ENCODE measurements at regions not wholly inside any gene's neighbourhood (a gene's known extent, or its start where the extent isn't known, plus 50 kb on each side); places are given as distances from the start of the nearest gene placed in this dataset.

GRCh38 chr11:11681536-11681935, 59.7 kb upstream of the GALNT18 start:
- no TSS peak for BruUV-seq (replicated peaks)
- intact Hi-C loops (cut with micrococcal nuclease; ENCODE audit: unreplicated experiment) (no loop called here), in situ Hi-C loops (cut with HindIII; ENCODE audit: low pct_unique_long_range_greater_than_20kb, low sequenced_read_pairs) (no loop called here)
- CTCF ChIA-PET = no interaction called here
- Histone ChIP-seq H3K27ac (ENCODE audit: low read length) (no peak overlapping the region), H3K9me3 (ENCODE audit: control insufficient read depth, insufficient read depth, low read depth, low read length) (no peaks in the 10 kb centered on the region), H3K4me3 (ENCODE audit: low read depth in 2 of 2, low read length in 2 of 2) (no peak overlapping the region), H3K27me3 (ENCODE audit: control insufficient read depth, insufficient read depth, low read length) (peaks cover 26% of the 10 kb centered on the region), H3K4me1 (ENCODE audit: control insufficient read depth, insufficient read depth, low read length) (no peaks in the 10 kb centered on the region), H3K36me3 (ENCODE audit: control insufficient read depth, insufficient read depth, low read length) (no peaks in the 10 kb centered on the region)
- POLR2A ChIA-PET = no interaction called here
- ATAC-seq = no peak
- no peak for TF ChIP-seq POLR2AphosphoS5 (IDR thresholded peaks at IDR 0.05; ENCODE audit: low read depth, low read length)
- TF ChIP-seq, protein P1, sequence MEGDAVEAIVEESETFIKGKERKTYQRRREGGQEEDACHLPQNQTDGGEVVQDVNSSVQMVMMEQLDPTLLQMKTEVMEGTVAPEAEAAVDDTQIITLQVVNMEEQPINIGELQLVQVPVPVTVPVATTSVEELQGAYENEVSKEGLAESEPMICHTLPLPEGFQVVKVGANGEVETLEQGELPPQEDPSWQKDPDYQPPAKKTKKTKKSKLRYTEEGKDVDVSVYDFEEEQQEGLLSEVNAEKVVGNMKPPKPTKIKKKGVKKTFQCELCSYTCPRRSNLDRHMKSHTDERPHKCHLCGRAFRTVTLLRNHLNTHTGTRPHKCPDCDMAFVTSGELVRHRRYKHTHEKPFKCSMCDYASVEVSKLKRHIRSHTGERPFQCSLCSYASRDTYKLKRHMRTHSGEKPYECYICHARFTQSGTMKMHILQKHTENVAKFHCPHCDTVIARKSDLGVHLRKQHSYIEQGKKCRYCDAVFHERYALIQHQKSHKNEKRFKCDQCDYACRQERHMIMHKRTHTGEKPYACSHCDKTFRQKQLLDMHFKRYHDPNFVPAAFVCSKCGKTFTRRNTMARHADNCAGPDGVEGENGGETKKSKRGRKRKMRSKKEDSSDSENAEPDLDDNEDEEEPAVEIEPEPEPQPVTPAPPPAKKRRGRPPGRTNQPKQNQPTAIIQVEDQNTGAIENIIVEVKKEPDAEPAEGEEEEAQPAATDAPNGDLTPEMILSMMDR (IDR thresholded peaks at IDR 0.05) = no peak
- TF ChIP-seq, protein P2, sequence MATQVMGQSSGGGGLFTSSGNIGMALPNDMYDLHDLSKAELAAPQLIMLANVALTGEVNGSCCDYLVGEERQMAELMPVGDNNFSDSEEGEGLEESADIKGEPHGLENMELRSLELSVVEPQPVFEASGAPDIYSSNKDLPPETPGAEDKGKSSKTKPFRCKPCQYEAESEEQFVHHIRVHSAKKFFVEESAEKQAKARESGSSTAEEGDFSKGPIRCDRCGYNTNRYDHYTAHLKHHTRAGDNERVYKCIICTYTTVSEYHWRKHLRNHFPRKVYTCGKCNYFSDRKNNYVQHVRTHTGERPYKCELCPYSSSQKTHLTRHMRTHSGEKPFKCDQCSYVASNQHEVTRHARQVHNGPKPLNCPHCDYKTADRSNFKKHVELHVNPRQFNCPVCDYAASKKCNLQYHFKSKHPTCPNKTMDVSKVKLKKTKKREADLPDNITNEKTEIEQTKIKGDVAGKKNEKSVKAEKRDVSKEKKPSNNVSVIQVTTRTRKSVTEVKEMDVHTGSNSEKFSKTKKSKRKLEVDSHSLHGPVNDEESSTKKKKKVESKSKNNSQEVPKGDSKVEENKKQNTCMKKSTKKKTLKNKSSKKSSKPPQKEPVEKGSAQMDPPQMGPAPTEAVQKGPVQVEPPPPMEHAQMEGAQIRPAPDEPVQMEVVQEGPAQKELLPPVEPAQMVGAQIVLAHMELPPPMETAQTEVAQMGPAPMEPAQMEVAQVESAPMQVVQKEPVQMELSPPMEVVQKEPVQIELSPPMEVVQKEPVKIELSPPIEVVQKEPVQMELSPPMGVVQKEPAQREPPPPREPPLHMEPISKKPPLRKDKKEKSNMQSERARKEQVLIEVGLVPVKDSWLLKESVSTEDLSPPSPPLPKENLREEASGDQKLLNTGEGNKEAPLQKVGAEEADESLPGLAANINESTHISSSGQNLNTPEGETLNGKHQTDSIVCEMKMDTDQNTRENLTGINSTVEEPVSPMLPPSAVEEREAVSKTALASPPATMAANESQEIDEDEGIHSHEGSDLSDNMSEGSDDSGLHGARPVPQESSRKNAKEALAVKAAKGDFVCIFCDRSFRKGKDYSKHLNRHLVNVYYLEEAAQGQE (IDR thresholded peaks at IDR 0.05; ENCODE audit: insufficient read depth in 1 of 2, low read depth in 2 of 2, low read length in 1 of 2) = no peak
- TF ChIP-seq TCF7L2 (IDR thresholded peaks at IDR 0.05; ENCODE audit: low read depth, low read length) = no peak
- TF ChIP-seq SIN3A (IDR thresholded peaks at IDR 0.05; ENCODE audit: borderline replicate concordance, insufficient read depth, low read depth, low read length) = no peak
- no peak for DNase-seq (ENCODE audit: low read depth, low spot score)

GRCh38 chr11:11677672-11678356, 56.0 kb upstream of the GALNT18 start:
- intact Hi-C loops (cut with micrococcal nuclease; ENCODE audit: unreplicated experiment) = no loop called here
- no TSS peak for BruUV-seq (replicated peaks)
- Histone ChIP-seq H3K4me1 (ENCODE audit: control insufficient read depth, insufficient read depth, low read length) (no peaks in the 10 kb centered on the region), H3K36me3 (ENCODE audit: control insufficient read depth, insufficient read depth, low read length) (no peaks in the 10 kb centered on the region), H3K27me3 (ENCODE audit: control insufficient read depth, insufficient read depth, low read length) (peaks cover 25% of the 10 kb centered on the region), H3K27ac (ENCODE audit: low read length) (no peak overlapping the region), H3K4me3 (ENCODE audit: low read depth in 2 of 2, low read length in 2 of 2) (no peak overlapping the region), H3K9me3 (ENCODE audit: control insufficient read depth, insufficient read depth, low read depth, low read length) (no peaks in the 10 kb centered on the region)
- TF ChIP-seq SIN3A (IDR thresholded peaks at IDR 0.05; ENCODE audit: borderline replicate concordance, insufficient read depth, low read depth, low read length) = no peak
- ChIA-PET POLR2A (no interaction called here), CTCF (no interaction called here)
- no peak for DNase-seq (ENCODE audit: low read depth, low spot score)
- in situ Hi-C loops (cut with HindIII; ENCODE audit: low pct_unique_long_range_greater_than_20kb, low sequenced_read_pairs) = no loop called here
- no peak for ATAC-seq

GRCh38 chr11:11675671-11676181, 53.9 kb upstream of the GALNT18 start:
- Histone ChIP-seq H3K27me3 (ENCODE audit: control insufficient read depth, insufficient read depth, low read length) (peaks cover 20% of the 10 kb centered on the region), H3K27ac (ENCODE audit: low read length) (no peak overlapping the region), H3K4me1 (ENCODE audit: control insufficient read depth, insufficient read depth, low read length) (no peaks in the 10 kb centered on the region), H3K36me3 (ENCODE audit: control insufficient read depth, insufficient read depth, low read length) (no peaks in the 10 kb centered on the region), H3K4me3 (ENCODE audit: low read depth in 2 of 2, low read length in 2 of 2) (no peak overlapping the region), H3K9me3 (ENCODE audit: control insufficient read depth, insufficient read depth, low read depth, low read length) (no peaks in the 10 kb centered on the region)
- no peak for DNase-seq (ENCODE audit: low read depth, low spot score)
- TF ChIP-seq TCF7L2 (IDR thresholded peaks at IDR 0.05; ENCODE audit: low read depth, low read length) (no peak), SIN3A (IDR thresholded peaks at IDR 0.05; ENCODE audit: borderline replicate concordance, insufficient read depth, low read depth, low read length) (no peak), POLR2AphosphoS5 (IDR thresholded peaks at IDR 0.05; ENCODE audit: low read depth, low read length) (no peak)
- TF ChIP-seq, protein P2 (IDR thresholded peaks at IDR 0.05; ENCODE audit: insufficient read depth in 1 of 2, low read depth in 2 of 2, low read length in 1 of 2) = no peak
- TF ChIP-seq, protein P1 (IDR thresholded peaks at IDR 0.05) = no peak
- intact Hi-C loops (cut with micrococcal nuclease; ENCODE audit: unreplicated experiment) (no loop called here), in situ Hi-C loops (cut with HindIII; ENCODE audit: low pct_unique_long_range_greater_than_20kb, low sequenced_read_pairs) (no loop called here)
- CTCF ChIA-PET = no interaction called here
- POLR2A ChIA-PET = no interaction called here
- BruUV-seq (replicated peaks) = no TSS peak
- ATAC-seq = no peak
